WTC11 (cell line): ENCODE measurements at regions not wholly inside any gene's neighbourhood (a gene's known extent, or its start where the extent isn't known, plus 50 kb on each side); places are given as distances from the start of the nearest gene placed in this dataset.

Experiments
- ATAC-seq: fragments of 200-7000 bp; cut with Tn5 transposase; 2 replicates; pipeline ENCODE4 v1.10.0; 2021; ENCODE audit warnings: mild to moderate bottlenecking, moderate library complexity
- CTCF ChIA-PET: fragments of 300-600 bp; sonication (Branson Sonifier 250); formaldehyde crosslinking; loops from one replicate; lab custom pipeline; 2021; ENCODE audit warnings: antibody characterized with exemption; lab: Charles Lee
- POLR2A ChIA-PET: fragments of 350-600 bp; sonication (Branson Sonifier 250); formaldehyde crosslinking; loops from one replicate; lab custom pipeline; 2021; ENCODE audit warnings: antibody characterized with exemption; lab: Charles Lee
- DNase-seq: peaks from one replicate; pipeline ENCODE4 v3.0.0; 2021; ENCODE audit warnings: low spot score
- H3K27ac Mint-ChIP-seq: 2 replicates; pipeline ENCODE4 v1.8.0; 2021; ENCODE audit warnings: mixed read lengths
- H3K27me3 Mint-ChIP-seq: 2 replicates; pipeline ENCODE4 v1.8.0; 2021; ENCODE audit warnings: low read depth, mild to moderate bottlenecking, moderate library complexity, mixed read lengths
- H3K36me3 Mint-ChIP-seq: 2 replicates; pipeline ENCODE4 v1.8.0; 2021; ENCODE audit warnings: mixed read lengths
- H3K4me1 Mint-ChIP-seq: 2 replicates; pipeline ENCODE4 v1.8.0; 2022; ENCODE audit warnings: mixed read lengths
- H3K4me3 Mint-ChIP-seq: 2 replicates; pipeline ENCODE4 v1.8.0; 2021; ENCODE audit warnings: mild to moderate bottlenecking, moderate library complexity, mixed read lengths
- H3K9me3 Mint-ChIP-seq: 2 replicates; pipeline ENCODE4 v1.8.0; 2021; ENCODE audit warnings: mixed read lengths
- ATF1 ChIP-seq: sonication (generic); formaldehyde crosslinking; IDR thresholded peaks from 2 replicates; pipeline ENCODE4 v1.8.1; 2023; ENCODE audit warnings: mild to moderate bottlenecking, moderate library complexity, missing genetic modification reagents
- ATF3 ChIP-seq: sonication (generic); formaldehyde crosslinking; conservative IDR thresholded peaks from 2 replicates; pipeline ENCODE4 v1.8.1; 2022; ENCODE audit warnings: mild to moderate bottlenecking, missing genetic modification reagents
- CBFB ChIP-seq: sonication (generic); formaldehyde crosslinking; IDR thresholded peaks from 2 replicates; pipeline ENCODE4 v1.8.1; 2022; ENCODE audit warnings: mild to moderate bottlenecking, low read depth, missing genetic modification reagents
- CREB1 ChIP-seq: sonication (generic); formaldehyde crosslinking; IDR thresholded peaks from 2 replicates; pipeline ENCODE4 v1.8.0; 2023; ENCODE audit warnings: mild to moderate bottlenecking, missing genetic modification reagents
- CREM ChIP-seq: sonication (generic); formaldehyde crosslinking; IDR thresholded peaks from 2 replicates; pipeline ENCODE4 v1.8.1; 2022; ENCODE audit warnings: mild to moderate bottlenecking, missing genetic modification reagents, moderate library complexity
- GABPB1 ChIP-seq: sonication (generic); formaldehyde crosslinking; IDR thresholded peaks from 2 replicates; pipeline ENCODE4 v1.8.1; 2023; ENCODE audit warnings: mild to moderate bottlenecking, missing genetic modification reagents
- IRF1 ChIP-seq: sonication (generic); formaldehyde crosslinking; IDR thresholded peaks from 2 replicates; pipeline ENCODE4 v1.8.0; 2023; ENCODE audit warnings: missing genetic modification reagents
- MXD4 ChIP-seq: fragments of 250-450 bp; sonication (Bioruptor Pico); IDR thresholded peaks from 2 replicates; pipeline ENCODE4 v1.8.0; 2021; ENCODE audit warnings: mild to moderate bottlenecking, moderate library complexity, borderline replicate concordance
- NFE2L1 ChIP-seq: sonication (generic); formaldehyde crosslinking; IDR thresholded peaks from 2 replicates; pipeline ENCODE4 v1.8.1; 2023; ENCODE audit warnings: missing genetic modification reagents
- PRRX2 ChIP-seq: fragments of 250-450 bp; sonication (Bioruptor Pico); IDR thresholded peaks from 2 replicates; pipeline ENCODE4 v1.8.0; 2021; ENCODE audit warnings: mild to moderate bottlenecking
- SMAD4 ChIP-seq: sonication (generic); formaldehyde crosslinking; IDR thresholded peaks from 2 replicates; pipeline ENCODE4 v1.8.0; 2022; ENCODE audit warnings: mild to moderate bottlenecking, missing genetic modification reagents
- SP1 ChIP-seq: sonication (generic); formaldehyde crosslinking; conservative IDR thresholded peaks from 2 replicates; pipeline ENCODE4 v1.8.1; 2022; ENCODE audit warnings: missing genetic modification reagents
- ZNF281 ChIP-seq: sonication (generic); formaldehyde crosslinking; IDR thresholded peaks from 2 replicates; pipeline ENCODE4 v1.8.0; 2023; ENCODE audit warnings: mild to moderate bottlenecking, missing genetic modification reagents
- ZNF396 ChIP-seq: fragments of 250-450 bp; sonication (Bioruptor Pico); IDR thresholded peaks from 2 replicates; pipeline ENCODE4 v1.8.0; 2021; ENCODE audit warnings: mild to moderate bottlenecking, moderate library complexity, borderline replicate concordance
- ZNF512 ChIP-seq: sonication (generic); formaldehyde crosslinking; IDR thresholded peaks from 2 replicates; pipeline ENCODE4 v1.8.1; 2022; ENCODE audit warnings: missing genetic modification reagents, borderline replicate concordance
- TF ChIP-seq, protein P1 (sequence below): fragments of 250-450 bp; sonication (Bioruptor Pico); IDR thresholded peaks from 2 replicates; pipeline ENCODE4 v1.8.0; 2021; ENCODE audit warnings: mild to moderate bottlenecking
- TF ChIP-seq, protein P2 (sequence below): sonication (generic); formaldehyde crosslinking; IDR thresholded peaks from 2 replicates; pipeline ENCODE4 v1.8.0; 2022; ENCODE audit warnings: mild to moderate bottlenecking, missing genetic modification reagents
- TF ChIP-seq, protein P3 (sequence below): fragments of 250-450 bp; sonication (Bioruptor Pico); IDR thresholded peaks from 2 replicates; pipeline ENCODE4 v1.9.0; 2021; ENCODE audit warnings: mild to moderate bottlenecking
- TF ChIP-seq, protein P4 (sequence below): sonication (generic); formaldehyde crosslinking; IDR thresholded peaks from 2 replicates; pipeline ENCODE4 v1.8.1; 2022; ENCODE audit warnings: low read depth, missing genetic modification reagents, borderline replicate concordance

GRCh38 chr3:124108446-124108845, 116.5 kb upstream of the ROPN1 start (continued):
- TF ChIP-seq ZNF396 (CRISPR knock-in tag) (no peak), ATF3 (CRISPR knock-in tag) (no peak), ZNF512 (CRISPR knock-in tag) (no peak), NFE2L1 (CRISPR knock-in tag) (no peak)
- TF ChIP-seq, protein P1, sequence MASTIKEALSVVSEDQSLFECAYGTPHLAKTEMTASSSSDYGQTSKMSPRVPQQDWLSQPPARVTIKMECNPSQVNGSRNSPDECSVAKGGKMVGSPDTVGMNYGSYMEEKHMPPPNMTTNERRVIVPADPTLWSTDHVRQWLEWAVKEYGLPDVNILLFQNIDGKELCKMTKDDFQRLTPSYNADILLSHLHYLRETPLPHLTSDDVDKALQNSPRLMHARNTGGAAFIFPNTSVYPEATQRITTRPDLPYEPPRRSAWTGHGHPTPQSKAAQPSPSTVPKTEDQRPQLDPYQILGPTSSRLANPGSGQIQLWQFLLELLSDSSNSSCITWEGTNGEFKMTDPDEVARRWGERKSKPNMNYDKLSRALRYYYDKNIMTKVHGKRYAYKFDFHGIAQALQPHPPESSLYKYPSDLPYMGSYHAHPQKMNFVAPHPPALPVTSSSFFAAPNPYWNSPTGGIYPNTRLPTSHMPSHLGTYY (CRISPR knock-in tag): no peak

DNA sequence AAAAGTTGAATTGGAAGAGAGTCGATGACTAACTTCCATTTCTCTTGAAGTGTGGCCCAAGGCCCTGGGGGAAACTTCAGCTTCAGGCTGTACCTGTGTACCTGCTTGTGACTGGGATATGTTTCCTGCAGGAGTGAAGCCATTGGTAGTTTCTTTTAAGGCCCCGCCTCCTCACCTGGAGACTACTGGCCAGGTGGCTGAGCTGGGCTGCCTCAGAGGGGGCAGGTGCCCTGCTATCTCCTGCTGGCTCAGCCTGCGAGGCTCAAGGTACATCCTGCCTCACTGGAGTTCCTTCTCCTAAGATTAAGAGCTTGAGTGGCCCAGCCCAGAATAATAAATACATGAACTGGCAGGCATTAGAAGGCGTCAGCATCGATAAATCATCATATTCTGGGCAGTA, 121.6 kb upstream of the ROPN1 start:
- Mint-ChIP-seq H3K27ac (no peak overlapping the region), H3K36me3 (no peaks in the 10 kb centered on the region), H3K27me3 (no peaks in the 10 kb centered on the region; the same call in 1 of the 2 replicates), H3K9me3 (peaks cover 17% of the 10 kb centered on the region; the same call in 1 of the 2 replicates), H3K4me1 (peaks cover 12% of the 10 kb centered on the region), H3K4me3 (no peak overlapping the region)
- ATAC-seq: peak; percentile 86
- no peak for DNase-seq
- POLR2A ChIA-PET: interaction anchor here (0.6 kb wide), 1 partner anchor 294 kb away, joined by 7 read pairs; no protein-coding TSS in a partner anchor
- CTCF ChIA-PET: interaction anchor here (1.3 kb wide), 1 partner anchor 134 kb away, joined by 3 read pairs; no protein-coding TSS in a partner anchor
- TF ChIP-seq ATF1 (CRISPR knock-in tag): no peak
- no peak for TF ChIP-seq CBFB (CRISPR knock-in tag)
- no peak for TF ChIP-seq MXD4 (CRISPR knock-in tag)
- TF ChIP-seq, protein P2, sequence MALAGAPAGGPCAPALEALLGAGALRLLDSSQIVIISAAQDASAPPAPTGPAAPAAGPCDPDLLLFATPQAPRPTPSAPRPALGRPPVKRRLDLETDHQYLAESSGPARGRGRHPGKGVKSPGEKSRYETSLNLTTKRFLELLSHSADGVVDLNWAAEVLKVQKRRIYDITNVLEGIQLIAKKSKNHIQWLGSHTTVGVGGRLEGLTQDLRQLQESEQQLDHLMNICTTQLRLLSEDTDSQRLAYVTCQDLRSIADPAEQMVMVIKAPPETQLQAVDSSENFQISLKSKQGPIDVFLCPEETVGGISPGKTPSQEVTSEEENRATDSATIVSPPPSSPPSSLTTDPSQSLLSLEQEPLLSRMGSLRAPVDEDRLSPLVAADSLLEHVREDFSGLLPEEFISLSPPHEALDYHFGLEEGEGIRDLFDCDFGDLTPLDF: no peak
- no peak for TF ChIP-seq GABPB1 (CRISPR knock-in tag)
- TF ChIP-seq PRRX2 (CRISPR knock-in tag): no peak

- H3K4me3 Mint-ChIP-seq: no peak overlapping the region
- CTCF ChIA-PET: interaction anchor here (1.0 kb wide), 1 partner anchor 392 kb away, joined by 4 read pairs; no protein-coding TSS in a partner anchor
Measured at GRCh38 chr3:124115279-124115678, 123.4 kb upstream of the ROPN1 start.

More at GRCh38 chr3:124115279-124115678, 123.4 kb upstream of the ROPN1 start:
- H3K4me1 Mint-ChIP-seq: peaks cover 18% of the 10 kb centered on the region
- ATAC-seq (no peak), DNase-seq (no peak)
- no peak overlapping the region for H3K27ac Mint-ChIP-seq
- TF ChIP-seq IRF1: no peak
- no peak for TF ChIP-seq SMAD4 (CRISPR knock-in tag)
- no peak for TF ChIP-seq CREB1 (CRISPR knock-in tag)
- no peak for TF ChIP-seq SP1 (CRISPR knock-in tag)
- TF ChIP-seq, protein P3, sequence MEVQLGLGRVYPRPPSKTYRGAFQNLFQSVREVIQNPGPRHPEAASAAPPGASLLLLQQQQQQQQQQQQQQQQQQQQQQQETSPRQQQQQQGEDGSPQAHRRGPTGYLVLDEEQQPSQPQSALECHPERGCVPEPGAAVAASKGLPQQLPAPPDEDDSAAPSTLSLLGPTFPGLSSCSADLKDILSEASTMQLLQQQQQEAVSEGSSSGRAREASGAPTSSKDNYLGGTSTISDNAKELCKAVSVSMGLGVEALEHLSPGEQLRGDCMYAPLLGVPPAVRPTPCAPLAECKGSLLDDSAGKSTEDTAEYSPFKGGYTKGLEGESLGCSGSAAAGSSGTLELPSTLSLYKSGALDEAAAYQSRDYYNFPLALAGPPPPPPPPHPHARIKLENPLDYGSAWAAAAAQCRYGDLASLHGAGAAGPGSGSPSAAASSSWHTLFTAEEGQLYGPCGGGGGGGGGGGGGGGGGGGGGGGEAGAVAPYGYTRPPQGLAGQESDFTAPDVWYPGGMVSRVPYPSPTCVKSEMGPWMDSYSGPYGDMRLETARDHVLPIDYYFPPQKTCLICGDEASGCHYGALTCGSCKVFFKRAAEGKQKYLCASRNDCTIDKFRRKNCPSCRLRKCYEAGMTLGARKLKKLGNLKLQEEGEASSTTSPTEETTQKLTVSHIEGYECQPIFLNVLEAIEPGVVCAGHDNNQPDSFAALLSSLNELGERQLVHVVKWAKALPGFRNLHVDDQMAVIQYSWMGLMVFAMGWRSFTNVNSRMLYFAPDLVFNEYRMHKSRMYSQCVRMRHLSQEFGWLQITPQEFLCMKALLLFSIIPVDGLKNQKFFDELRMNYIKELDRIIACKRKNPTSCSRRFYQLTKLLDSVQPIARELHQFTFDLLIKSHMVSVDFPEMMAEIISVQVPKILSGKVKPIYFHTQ: no peak
- TF ChIP-seq, protein P4, sequence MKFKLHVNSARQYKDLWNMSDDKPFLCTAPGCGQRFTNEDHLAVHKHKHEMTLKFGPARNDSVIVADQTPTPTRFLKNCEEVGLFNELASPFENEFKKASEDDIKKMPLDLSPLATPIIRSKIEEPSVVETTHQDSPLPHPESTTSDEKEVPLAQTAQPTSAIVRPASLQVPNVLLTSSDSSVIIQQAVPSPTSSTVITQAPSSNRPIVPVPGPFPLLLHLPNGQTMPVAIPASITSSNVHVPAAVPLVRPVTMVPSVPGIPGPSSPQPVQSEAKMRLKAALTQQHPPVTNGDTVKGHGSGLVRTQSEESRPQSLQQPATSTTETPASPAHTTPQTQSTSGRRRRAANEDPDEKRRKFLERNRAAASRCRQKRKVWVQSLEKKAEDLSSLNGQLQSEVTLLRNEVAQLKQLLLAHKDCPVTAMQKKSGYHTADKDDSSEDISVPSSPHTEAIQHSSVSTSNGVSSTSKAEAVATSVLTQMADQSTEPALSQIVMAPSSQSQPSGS (CRISPR knock-in tag): no peak
- TF ChIP-seq ZNF281 (CRISPR knock-in tag): no peak
- TF ChIP-seq CREM (CRISPR knock-in tag): no peak
- H3K27me3 Mint-ChIP-seq: no peaks in the 10 kb centered on the region; the same call in 1 of the 2 replicates
- H3K36me3 Mint-ChIP-seq: no peaks in the 10 kb centered on the region
- POLR2A ChIA-PET: no interaction called here
- H3K9me3 Mint-ChIP-seq: peaks cover 12% of the 10 kb centered on the region; the same call in 1 of the 2 replicates
